NK-92 treated with Interleukin-12 subunit alpha and Interleukin-12 subunit beta, amount 100 ng/mL, for 24 hours (cell line): ENCODE measurements at regions not wholly inside any gene's neighbourhood (a gene's known extent, or its start where the extent isn't known, plus 50 kb on each side); places are given as distances from the start of the nearest gene placed in this dataset.

Source experiments
- DNase-seq: peaks from one replicate; lab custom pipeline; 2025; lab: John Stamatoyannopoulos, UW

DNA sequence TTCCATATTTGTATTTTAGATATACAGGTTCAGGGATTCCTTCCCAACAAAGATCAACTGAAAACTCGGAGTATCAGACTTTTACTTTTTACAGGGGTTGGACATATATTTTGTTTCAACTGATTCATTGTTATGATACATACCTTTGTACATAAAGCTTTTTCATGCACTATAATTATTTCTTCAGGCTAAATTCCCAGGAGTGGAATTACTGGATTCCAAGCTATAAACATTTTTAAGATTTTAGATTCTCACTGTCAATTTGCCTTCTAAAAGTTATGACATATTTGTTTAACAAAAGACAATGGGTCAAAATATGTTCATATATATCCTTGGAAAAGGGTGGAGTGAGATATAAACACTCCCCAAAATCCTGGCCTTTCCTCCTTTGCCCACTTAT lies 449.0 kb downstream of the PDCD6IP start:
- no peak for DNase-seq

DNA sequence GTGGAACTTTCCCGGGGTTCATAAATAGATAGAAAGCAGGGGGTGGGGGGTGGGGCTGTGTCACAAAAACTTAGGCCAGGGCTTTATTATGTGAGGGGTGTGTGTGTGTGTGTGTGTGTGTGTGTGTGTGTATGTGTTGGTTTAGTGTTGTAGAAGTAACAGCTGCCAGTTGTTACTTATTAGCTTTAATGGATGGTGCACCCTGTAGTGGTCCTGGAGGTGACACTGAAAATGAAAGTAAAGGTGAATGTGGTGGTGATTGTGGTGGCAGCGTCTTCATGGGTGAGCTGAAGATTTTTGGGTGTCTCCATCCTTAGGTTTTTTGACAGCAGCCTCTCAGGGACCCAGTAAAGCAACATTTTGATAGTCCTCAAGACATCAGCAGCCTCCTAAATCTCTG lies 449.9 kb downstream of the PDCD6IP start:
- no peak for DNase-seq

DNA sequence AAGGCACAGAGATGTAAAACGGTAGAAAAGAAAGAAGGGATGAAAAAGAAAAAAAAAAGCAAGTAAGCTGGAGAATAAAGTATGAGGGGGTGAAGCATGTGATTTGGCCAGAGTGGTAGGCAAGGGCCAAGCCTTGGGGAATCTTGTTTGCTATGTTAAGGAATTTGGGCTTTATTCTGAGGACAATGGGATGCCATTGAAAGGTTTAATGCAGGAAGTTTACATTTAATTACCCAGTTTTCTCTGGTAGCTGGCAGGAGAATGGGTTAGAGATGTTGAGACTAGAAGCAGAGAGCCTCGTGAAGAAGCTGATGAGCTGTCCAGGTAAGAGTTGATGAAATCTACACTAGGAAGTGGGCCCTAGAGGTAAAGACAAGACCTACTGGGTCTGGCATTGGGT lies 455.9 kb downstream of the PDCD6IP start:
- DNase-seq, result no peak

DNA sequence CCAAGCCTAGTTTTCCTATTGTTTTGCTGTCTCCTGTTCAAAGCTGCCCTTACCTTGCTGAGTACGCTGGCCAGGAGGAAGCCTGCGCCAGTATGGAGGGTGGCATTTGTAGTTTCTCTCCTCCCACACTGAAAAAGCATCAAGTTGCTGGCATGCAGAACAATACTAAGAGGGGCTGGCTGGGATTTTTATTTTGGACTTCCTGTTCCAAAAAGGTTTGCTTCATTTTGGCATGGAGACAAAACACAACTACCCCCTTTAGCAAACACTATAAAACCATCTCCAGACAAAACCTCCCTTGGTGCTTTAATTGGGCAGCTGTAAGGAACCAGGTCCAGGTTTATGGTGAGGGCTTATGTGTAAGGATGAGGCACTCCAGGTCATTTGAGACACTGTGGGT lies 457.6 kb downstream of the PDCD6IP start:
- no peak for DNase-seq

DNA sequence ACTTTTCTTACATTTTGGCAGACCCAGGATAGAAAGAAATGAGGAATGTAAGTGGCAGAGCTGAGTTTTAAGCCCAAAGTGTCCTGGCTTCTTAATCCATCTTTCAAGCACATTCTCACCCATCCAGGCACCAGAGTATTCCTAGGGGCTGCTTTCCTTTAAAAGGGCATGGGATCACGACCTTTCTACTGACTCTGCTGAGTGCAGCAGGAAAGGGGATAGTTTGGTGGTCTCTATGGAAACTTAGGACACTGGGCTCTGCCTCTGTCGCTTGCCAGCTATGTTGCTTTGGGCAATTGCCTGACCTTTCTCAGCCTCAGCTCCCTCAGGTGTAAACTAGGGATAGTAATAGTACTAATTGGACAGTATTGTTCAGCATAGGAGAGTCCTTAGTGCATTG lies 458.4 kb downstream of the PDCD6IP start:
- DNase-seq, result no peak

DNA sequence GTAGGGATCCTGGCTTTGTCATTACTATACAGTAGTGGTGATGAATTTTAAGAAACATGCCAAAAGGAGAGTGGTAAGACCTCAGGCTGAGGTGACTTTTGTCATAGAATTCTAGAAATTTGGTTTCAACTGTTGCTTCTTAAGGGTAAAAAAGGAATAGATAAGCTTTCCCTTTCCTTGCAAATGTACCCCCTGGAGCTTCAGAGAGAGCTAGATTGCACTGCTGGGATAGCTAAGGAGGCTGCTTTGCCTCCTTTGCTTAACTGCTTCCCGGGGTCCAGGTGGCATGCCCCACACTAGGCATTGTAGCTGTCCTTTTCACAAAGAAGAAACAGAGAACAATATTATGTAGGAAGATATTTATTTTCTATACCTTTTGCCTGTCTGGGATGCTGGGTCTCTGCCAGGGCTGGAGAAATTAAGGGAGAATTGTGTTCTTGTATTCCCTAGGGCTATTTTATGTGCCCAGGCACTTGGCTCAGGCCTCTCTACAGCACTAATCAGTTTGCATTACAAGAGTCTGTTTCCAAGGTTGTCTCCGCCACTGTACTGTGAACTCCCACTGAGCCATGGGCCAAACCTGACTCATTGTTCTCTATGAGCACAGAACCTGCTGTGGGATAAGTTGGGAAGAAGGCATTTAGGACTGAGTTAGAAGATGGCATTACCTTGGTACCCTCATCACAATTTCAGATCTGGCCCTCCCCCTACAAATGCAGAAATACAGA lies 460.0 kb downstream of the PDCD6IP start:
- DNase-seq, result no peak

DNA sequence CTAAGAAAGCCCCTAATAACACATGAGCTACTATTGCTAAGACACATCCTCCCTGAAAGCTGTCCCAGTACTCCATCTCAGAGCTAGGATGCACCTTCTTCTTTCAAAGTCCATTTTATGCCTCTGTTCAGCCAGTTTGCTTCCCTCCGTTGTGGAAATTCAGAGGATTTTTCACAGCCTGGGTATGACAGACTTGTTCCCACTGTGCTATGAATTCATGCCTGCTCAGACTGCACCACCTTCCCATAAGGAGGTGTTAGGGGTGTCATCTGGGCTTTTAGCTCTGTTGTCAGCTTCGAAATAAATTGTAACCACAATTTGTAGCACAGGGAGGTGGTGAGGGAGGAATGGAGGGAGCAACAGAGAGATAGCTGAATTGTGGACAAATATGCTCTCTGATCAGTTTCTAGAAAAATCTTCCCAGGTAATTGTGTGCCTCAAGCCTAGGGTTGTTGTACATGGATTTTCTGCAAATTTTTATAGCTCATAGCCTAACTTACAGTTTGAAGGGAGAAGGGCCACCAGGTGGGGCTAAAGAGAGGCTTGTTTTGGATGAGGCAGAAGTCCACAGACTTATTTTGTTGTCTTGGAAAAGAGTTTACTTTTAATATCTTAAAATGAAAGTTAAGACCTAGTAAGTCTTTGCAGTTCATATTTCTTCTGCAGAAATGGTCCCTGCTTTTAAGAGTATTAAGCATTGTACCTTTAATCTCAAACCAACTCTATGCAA lies 462.0 kb downstream of the PDCD6IP start:
- no peak for DNase-seq

DNA sequence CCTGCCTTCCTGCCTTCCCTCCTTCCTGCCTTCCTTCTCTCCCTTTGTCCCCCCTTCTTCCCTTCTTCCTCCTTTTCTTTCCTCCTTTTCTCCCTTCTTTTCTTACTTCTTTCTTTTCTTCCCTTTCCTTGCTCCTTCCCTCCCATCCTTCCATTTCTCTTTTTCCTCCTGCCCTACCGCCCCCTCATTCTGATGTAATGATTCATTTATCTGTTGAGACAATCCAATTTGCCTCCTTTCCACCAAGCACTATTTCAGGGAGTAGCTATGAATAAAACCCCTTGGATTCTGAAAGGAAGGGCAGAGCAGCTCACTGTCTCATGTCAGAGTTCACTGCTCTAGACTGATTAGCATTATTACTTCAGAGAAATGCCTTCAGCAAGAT lies 462.6 kb downstream of the PDCD6IP start:
- no peak for DNase-seq

DNA sequence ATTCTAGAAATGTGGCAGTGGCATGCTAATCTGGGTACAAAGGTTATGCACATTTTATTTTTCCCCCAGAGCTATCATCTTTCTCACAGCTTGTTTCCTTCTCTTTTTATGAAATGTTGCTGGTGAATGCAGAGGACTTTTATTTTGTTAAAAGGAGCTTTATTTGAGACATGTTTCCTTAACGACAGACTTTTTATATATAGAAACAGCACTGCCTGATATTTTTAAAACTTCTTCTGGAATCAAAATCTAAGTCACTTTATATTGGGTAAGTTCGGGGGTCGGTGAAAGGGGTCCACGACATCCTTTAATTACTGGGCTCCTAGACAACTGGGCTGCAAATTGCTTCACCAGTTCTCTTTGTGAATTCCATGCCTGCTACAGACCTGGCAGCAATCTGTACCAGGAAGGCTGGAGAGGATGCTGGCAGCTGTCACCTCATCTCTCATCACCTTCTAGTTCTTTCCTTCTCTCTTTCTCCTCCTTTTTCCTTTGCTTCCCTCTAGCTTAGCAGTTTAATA lies 464.7 kb downstream of the PDCD6IP start:
- no peak for DNase-seq

DNA sequence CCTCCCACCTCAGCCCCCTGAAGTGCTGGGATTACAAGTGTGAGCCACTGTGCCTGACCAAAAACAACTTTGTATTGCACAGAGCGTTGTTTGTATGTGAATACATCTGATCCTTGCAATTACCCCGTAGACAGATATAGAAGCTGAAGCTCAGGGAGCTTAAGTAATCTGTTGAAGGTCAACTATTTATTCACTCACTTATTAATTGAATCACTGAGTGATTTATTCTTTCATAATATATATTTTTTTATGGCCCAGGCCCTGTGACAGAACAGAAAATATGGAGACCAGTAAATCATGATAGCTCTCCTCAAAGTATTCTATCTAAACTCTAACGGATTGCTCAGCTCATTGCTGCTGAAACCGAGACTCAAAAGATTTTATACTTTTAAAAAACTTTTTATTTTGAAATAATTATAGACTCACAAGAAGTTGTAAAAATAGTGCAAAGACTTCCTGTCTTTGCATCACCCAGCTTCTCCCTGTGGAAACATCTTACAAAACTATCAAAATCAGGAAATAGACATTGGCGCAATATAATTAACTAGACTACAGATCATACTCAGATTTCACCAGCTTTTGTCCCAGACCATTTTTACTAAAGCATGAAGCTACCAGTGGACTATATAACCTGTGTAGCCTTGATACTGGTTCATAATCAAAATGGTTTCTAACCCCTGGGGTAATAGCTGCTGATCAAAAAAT lies 466.1 kb downstream of the PDCD6IP start:
- DNase-seq, result no peak

DNA sequence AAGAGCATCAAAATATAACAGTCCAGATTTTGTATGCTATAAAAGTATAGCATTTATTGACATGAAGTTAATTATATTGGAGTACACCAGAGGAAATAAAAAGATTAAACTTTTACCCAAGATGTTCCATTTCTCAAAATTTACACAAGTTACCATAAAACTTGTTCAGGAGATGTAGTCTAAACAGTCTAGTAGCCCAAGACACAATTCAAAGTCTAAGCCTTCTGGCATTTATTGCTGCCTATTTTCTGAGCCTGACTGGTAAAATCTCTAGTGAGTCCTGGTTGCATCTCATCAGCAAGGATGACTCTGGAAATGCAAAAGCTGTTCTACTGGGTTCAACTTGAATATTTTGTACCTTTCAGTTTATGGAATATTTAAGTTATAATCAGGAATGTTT lies 468.7 kb downstream of the PDCD6IP start:
- no peak for DNase-seq

DNA sequence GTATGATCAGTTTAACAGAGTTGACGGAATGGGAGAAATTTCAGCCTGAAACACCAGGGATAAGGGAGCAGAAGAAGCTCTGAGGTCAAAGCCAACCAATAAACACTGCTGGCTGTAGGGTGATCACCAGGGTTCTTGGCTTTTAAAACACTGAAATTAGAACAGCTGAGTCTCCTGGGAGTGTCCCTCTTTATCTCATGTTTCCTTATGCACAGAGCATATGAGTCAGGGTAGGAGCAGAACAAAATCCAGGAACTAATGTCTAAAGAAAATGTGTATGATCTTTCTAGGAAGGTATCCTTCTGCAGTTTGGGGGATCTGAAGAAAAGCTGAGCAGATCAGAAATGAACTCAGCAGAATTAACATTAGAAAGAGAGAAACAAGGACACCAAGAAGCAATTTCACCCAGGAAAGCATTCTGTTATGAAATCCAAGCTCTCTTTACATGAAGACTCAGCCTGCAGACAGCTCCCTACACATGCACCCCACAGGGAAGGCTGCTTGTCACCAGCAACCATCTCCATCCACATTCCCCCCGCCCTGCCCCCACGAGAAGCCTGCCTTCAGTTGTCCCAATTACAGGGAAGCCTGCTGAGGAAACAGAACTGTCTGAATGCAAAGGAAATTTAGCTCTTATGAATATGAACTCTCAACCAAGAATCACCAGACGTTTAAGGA lies 469.7 kb downstream of the PDCD6IP start:
- DNase-seq, result no peak

DNA sequence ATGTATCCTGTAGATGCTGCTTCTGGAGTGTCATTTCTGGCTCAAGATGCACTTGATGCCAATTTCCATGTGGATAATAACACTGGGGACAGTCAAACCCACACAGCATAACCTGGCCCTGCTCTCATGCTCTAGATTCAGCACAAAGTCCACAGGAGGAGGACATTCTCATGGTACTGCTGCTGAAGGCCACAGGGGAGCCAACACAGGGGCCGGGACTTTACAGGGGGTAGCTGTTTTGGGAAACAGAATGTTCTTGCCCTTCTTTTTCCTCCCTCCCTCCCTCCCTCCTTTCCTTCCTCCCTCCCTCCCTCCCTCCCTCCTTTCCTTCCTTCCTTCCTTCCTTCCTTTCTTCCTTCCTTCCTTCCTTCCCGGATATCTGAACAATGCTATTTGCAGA lies 477.4 kb downstream of the PDCD6IP start:
- no peak for DNase-seq

DNA sequence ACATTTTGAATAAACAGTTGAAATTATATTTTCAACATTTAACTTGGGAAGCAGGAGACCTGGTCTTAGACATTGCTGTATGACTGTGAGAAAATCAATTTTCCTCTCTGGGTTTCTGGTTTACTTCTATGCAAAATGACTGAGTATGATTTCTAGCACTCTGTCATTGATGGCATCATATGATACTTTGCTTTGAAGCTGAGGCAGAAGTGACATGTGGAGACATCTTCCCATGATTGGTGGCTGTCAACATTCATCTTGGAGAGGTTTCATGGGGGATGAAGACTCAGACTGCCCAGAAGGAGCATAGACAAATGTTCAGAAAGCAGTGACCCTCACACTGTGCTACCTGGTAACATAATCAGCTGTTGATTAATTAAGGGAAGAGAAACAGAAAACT lies 477.9 kb downstream of the PDCD6IP start:
- DNase-seq, result no peak

DNA sequence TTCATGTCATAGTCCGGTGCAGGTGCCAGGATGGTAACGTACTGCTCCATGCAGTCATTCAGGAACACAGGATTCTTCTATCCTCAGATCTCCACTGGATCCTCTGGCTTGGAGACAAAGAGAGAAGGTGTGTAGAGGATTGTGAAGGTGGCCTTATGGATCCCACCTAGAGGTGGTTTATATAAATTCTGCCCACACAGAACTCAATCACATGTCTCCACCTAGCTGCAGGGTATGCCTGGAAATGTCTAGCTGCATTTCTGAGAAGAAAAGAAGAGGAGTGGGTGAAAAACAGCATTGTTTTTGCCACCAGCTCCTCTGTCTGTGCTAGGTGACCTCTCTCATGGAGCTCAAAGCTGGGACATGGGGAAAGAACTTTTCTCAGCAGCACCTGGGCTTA lies 478.7 kb downstream of the PDCD6IP start:
- no peak for DNase-seq

DNA sequence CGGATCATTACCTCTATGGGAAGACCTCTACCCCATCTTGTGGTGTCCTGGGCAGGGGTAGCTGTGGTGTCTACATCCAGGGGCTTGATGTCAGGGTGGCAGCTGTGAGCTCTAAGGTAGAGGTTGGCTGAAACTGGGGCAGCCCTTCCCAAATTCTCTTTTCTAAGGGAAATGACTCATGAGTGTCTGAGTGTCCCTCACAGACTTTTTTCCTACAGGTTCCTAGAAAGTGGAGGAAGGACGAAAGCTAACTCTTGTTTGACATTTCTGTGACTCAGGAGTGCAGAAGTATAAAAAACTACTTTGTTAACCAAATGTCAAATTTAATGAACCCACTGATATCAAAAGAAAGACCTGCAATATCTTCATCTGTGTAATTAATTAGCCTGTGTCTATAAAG lies 481.5 kb downstream of the PDCD6IP start:
- no peak for DNase-seq

DNA sequence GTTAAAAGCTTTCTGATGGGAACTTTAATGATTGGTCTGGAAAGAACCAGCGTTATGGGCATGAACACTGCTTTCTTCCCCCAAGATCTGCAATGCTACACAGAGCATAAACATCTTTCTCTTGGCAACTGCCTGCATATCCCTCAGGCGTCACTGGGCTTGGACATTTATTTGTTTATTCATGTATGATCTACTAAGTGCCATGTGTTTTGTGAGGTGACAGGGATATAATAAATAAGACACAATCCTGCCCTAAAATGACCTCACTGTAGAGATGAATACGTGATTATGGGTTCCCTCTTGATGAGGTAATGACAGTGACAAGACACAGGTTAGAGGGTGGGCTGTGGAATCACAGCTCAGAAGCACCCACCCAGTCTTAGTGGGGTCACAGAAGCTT lies 485.3 kb downstream of the PDCD6IP start:
- no peak for DNase-seq

DNA sequence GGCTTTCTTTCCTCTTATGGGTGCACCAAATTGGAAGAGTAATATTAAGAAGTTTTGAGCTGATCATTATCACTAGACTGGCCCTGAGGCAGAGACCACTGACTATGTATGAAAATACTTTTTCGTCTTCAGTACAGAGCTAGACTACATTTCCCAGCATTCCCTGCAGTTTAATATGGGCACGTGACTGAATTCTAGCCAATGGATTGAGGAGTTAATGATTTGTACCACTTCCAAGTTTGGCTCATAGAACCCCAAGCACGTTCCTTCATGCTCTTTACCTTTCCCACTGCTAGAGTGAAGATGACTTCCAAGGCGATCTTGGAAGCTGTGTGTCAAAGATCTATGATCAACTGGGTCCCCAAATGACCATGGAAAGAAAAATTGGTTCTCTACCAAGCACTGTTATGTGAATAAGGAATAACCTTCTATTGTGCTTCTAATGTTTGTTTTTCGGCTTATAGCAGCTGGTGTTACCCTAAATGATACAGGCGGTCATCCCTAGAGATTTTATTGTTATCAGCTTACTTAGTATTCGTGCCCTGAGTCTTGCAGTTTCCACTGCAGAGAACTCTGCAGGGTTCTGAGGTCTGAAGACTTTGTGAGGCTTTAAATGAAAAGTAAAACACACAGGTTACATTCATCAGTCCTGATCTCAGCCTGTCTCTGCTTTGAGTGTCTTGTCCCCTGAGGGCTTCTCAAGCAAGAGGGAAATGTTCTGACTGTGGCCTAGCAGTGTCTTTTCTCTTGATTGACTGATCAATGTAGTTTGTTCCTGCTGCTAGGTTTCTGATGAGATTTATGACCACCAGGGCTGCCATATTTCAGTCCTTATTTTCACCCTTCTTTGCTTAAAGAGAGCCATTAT lies 486.8 kb downstream of the PDCD6IP start:
- DNase-seq, result no peak

DNA sequence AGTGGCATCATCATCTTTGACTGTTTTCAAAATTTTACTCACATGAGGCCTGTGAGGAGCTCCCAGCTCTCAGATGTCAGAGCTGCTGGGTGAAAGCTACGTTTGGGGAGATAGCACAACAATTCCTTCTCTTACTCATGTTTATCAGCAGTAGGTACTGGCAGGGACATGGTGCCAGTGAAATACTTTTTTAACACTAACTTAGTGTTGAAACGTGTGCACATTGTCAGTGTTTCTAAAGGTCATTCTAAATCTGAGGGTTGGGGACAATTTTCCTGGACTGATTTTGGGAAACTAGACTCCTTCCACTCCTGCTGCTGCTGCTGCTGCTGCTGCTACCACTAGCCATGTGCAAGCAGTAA lies 487.4 kb downstream of the PDCD6IP start:
- DNase-seq, result no peak

DNA sequence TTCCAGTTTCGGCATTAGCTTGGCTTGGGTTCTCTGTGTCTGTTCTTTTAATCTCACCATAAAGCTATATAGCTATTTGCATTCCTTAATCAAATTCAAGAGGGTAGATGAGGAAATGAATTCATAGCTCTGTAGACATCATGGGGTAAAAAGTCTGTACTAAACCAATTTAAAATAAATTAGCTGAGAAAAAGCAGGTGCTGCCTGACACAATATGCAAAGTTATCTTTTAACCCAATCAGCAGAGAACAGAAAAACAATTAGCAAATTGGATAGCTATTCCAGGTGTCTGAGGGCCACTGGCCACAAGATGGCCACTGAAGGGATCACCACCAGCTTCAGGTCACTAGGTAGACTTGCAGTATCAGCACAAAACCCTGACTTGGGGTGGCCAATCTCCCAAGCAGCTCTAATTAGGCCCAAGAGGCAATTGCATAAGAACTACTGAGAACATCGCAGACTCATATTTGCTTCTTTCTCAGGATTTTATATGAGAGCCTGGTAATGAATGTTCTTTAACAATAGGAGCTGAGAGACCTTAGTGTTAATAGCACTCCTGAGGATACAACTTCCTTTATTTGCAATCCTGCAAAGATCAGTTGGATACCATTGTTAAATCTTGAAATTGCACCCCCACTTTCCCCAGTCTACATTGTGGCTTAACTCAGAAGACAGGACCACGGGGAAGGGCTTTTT lies 494.3 kb downstream of the PDCD6IP start:
- no peak for DNase-seq

DNA sequence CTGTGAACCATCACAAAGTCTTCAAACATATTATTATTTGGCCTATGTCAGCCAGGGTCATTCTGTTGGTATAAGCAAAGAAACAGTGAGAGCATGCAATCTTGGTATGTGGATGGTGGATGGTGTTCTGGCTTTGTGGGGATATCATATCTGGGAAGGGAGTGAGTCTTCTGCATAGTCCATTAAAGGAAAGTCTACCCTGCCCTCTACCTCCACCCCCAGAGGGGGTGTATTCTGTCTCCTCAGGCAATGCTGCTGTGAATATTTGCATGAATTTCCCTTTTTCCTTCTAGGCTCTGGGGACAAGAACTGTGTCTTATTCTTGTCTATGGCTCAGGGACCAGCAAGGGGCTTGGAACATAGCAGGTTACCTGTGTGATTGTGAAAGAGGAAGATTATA lies 495.8 kb downstream of the PDCD6IP start:
- DNase-seq, result no peak
